Choroid plexus epithelial cell (primary cell): ENCODE measurements at regions not wholly inside any gene's neighbourhood (a gene's known extent, or its start where the extent isn't known, plus 50 kb on each side); places are given as distances from the start of the nearest gene placed in this dataset.
"Not testable (repeated sequence)": the region's sequence is repeated elsewhere in the genome, so short reads cannot be mapped to it uniquely, and the experiment has no call there.

ENCODE experiments used
- DNase-seq: peaks from one replicate; pipeline ENCODE4 v3.0.0-alpha.2; 2010; ENCODE audit warnings: low read depth
- H3K4me3 ChIP-seq: 2 replicates; pipeline ENCODE4 v1.5.1; 2011; ENCODE audit warnings: low read depth, mild to moderate bottlenecking, control low read depth, low read length, moderate library complexity
- TF ChIP-seq, protein P1 (sequence below): conservative IDR thresholded peaks from 2 replicates; pipeline ENCODE4 v1.5.1; 2011; ENCODE audit warnings: low read depth, mild to moderate bottlenecking, control low read depth, inconsistent platforms, low read length, moderate library complexity

DNA sequence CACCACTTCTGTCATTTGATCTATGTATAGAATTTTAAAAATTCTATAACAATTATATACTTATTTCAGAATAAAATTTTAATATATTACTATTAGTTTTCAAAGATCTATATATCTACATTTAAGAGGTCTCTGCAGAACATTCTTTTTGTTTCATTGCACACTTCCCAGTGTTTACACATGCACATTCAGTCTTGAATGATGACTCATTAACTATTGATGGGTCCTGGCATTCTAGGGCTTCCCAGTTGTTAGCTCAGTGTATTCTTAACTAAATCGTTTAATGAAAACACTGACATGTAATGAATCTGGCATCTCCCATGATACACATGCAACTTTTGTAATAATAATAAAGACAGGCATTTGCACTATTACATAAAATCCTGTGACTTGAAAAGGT, 324.6 kb downstream of the KLF12 start:
- no peak overlapping the region for H3K4me3 ChIP-seq
- peak; percentile 74 for DNase-seq
- TF ChIP-seq, protein P1, sequence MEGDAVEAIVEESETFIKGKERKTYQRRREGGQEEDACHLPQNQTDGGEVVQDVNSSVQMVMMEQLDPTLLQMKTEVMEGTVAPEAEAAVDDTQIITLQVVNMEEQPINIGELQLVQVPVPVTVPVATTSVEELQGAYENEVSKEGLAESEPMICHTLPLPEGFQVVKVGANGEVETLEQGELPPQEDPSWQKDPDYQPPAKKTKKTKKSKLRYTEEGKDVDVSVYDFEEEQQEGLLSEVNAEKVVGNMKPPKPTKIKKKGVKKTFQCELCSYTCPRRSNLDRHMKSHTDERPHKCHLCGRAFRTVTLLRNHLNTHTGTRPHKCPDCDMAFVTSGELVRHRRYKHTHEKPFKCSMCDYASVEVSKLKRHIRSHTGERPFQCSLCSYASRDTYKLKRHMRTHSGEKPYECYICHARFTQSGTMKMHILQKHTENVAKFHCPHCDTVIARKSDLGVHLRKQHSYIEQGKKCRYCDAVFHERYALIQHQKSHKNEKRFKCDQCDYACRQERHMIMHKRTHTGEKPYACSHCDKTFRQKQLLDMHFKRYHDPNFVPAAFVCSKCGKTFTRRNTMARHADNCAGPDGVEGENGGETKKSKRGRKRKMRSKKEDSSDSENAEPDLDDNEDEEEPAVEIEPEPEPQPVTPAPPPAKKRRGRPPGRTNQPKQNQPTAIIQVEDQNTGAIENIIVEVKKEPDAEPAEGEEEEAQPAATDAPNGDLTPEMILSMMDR, result no peak

GRCh38 chr13:73808318-73808717, 325.9 kb downstream of the KLF12 start:
- no peak for DNase-seq
- TF ChIP-seq, protein P1, result no peak
- H3K4me3 ChIP-seq, result no peak overlapping the region

- DNase-seq, H3K4me3 ChIP-seq: not testable (repeated sequence)
Measured at GRCh38 chr13:73805326-73805958, 328.8 kb downstream of the KLF12 start.

DNA sequence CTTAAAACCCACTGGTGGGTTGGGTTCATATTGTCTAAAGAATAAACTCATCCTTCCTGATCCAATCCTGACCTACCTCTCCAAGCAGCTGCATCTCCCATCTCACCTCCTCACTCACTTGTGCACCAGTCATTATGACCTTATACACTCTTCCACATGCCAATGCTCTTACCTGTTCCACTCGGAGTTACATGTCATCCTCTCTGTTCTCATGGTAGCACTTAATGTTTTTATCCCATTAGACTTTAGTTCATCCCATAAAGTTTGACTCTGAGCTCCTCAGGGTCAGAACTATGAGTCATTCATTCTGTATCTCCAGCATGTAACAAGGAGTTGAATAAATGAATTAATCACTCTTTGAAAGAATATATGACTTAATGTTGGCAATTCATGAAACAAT, 330.2 kb downstream of the KLF12 start:
- TF ChIP-seq, protein P1, result no peak
- DNase-seq, result peak; percentile 48
- H3K4me3 ChIP-seq, result no peak overlapping the region

DNA sequence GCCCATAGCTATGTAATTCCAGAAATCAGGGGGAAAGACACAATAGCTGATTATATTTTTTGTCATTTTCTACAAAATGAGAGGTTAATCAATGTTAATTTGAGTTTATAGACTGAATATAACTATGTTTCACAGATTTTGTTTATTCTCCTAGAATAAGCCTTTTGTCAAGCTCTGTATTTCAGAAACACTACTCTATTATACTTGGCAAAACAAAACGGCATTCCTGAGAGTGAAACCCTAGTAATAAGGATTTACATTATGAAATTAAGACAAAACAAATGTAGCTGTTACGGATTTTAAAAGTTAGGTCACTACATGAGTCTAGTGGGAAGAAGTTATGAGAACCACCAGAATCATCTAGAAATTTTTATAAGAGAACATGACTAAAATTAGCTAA, 334.2 kb downstream of the KLF12 start:
- no peak overlapping the region for H3K4me3 ChIP-seq
- no peak for DNase-seq
- TF ChIP-seq, protein P1, result no peak

DNA sequence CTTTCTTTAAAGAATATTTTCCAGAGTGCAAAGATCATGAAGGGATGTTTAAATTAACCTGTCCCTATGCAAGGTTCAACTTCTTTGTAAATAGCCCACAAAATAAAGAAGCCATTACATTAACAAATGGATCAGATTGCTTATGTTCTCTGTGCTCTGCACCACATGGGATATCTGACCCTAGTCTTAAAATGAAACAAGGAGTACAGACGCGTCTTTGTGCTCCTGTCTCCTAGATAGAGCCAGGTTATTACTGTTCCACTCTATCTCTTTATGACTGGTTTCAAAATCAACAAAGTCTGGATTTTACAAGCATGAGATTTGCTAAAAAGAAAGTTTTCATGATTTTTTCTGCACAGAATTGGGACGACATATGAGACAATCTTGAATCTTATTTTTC, 339.4 kb downstream of the KLF12 start:
- no peak for DNase-seq
- no peak overlapping the region for H3K4me3 ChIP-seq
- TF ChIP-seq, protein P1, result no peak

GRCh38 chr13:73793361-73793760, 340.8 kb downstream of the KLF12 start:
- DNase-seq, result no peak

More at GRCh38 chr13:73793361-73793760, 340.8 kb downstream of the KLF12 start:
- TF ChIP-seq, protein P1, result no peak
- H3K4me3 ChIP-seq, result no peak overlapping the region
